Activated CD8-positive, alpha-beta memory T cell treated with anti-CD3 and anti-CD28 coated beads for 48 hours (primary cell): ENCODE measurements at regions not wholly inside any gene's neighbourhood (a gene's known extent, or its start where the extent isn't known, plus 50 kb on each side); places are given as distances from the start of the nearest gene placed in this dataset.

Experiments used
- DNase-seq, 3 experiments: peaks; one replicate each; pipeline ENCODE4 v3.0.0-alpha.2; 2020; ENCODE audit warnings: low read depth in 2 of 3, low spot score in 2 of 3

- DNase-seq = no peak
These were observed 61.0 kb upstream of the BTG1 start for GRCh38 chr12:92206596-92206995.

GRCh38 chr12:92206011-92206410 lies 60.4 kb upstream of the BTG1 start:
- DNase-seq = no peak

GRCh38 chr12:92199819-92200576 lies 54.4 kb upstream of the BTG1 start:
- no peak for DNase-seq

- DNase-seq = no peak
These were observed 52.2 kb upstream of the BTG1 start for GRCh38 chr12:92197815-92198214.

- no peak for DNase-seq
These were observed 50.7 kb upstream of the BTG1 start for GRCh38 chr12:92196368-92196767.
